GM18505 (cell line): ENCODE measurements at regions not wholly inside any gene's neighbourhood (a gene's known extent, or its start where the extent isn't known, plus 50 kb on each side); places are given as distances from the start of the nearest gene placed in this dataset.
"Not testable (repeated sequence)": the region's sequence is repeated elsewhere in the genome, so short reads cannot be mapped to it uniquely, and the experiment has no call there.

Experiments used
- ATAC-seq: cut with Tn5 transposase; IDR thresholded peaks from one replicate; pipeline ENCODE4 v1.9.1; 2021; ENCODE audit not compliant: unreplicated experiment
- POLR2A ChIP-seq: IDR thresholded peaks from 4 replicates; pipeline ENCODE4 v1.6.1; 2011; ENCODE audit warnings: borderline replicate concordance; ENCODE audit not compliant: insufficient read depth, insufficient read length; ENCODE audit errors: extremely low read depth

DNA sequence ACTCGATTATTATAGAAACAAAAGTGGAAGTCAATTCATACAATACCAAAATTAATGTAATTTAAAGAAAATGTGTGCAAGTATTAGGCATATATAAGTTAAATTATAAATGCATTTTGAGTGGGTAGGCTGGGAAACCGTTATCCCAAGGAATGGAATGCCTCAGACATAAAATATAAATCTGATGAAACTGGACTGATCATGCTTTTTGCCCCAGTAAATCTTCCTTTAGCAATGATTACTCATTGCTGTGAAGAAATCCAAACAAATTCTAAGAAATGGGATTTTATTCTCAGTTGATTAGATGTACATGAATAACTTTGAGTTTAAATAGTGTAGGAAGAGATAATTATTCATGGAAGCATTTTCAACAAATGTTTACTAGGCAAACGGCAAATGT lies 185.5 kb upstream of the KCNMB2 start:
- no peak for ATAC-seq
- TF ChIP-seq POLR2A = no peak

DNA sequence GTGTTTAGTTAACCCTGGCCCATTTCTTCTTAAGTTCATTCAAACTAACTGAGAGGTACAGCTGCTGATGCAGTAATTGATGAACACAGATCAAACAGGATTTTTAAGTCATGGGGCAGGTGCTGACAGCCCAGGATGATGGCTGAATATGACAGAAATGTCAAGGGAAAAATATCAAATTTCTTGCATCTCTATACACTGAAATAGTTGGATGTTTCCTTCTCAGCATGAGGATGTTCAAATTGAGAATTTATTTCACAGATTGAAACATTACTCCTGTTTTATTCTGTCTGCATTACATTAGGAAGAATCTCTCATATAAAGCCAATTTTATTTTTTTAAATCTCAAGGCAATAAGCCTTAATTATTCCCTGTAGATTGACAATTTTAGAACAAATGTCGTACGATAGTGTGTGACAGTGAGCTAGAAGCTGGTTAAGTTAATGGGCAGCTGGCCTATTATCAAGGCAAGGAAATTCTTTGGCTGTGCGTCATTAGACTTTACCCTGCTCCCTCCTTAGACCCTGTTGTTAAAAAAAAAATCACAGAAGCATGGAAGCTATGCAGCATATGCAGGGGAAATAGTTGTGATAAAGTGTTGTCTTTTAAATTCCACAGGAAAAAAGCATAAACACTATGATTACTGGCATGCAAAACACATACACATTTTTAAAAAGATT lies 183.8 kb upstream of the KCNMB2 start:
- ATAC-seq = no peak
- TF ChIP-seq POLR2A = no peak

DNA sequence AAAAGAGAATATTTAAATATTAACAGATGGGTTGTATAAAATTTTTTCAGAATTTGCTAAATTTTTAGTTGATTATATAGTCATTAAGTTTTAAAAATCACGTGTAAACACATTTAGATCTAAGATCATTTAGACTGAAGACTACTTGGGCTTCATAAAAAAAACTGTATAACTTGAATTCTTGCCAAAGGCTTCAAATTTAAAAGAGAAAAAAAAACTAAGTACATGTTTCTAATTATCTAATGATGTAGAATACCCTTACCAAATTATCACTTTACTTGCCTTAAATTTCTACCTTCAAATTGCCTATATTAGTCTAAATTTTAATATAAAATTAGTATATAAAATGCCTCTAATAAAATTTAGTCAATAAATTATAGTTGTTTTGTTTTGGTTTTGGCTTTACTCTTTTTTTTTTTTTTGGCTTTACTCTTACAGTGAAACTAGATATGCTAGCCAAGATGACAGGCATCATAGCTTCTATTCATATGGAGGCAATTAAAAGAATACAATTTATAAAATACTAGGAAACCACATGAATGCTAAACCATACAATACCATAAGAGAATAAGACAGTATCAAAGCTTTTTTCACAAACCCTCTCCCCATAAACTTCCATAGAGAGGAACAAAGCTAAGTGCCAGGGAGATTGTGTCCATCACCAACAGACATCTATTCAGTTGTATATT lies 183.1 kb upstream of the KCNMB2 start:
- no peak for ATAC-seq
- TF ChIP-seq POLR2A = no peak

DNA sequence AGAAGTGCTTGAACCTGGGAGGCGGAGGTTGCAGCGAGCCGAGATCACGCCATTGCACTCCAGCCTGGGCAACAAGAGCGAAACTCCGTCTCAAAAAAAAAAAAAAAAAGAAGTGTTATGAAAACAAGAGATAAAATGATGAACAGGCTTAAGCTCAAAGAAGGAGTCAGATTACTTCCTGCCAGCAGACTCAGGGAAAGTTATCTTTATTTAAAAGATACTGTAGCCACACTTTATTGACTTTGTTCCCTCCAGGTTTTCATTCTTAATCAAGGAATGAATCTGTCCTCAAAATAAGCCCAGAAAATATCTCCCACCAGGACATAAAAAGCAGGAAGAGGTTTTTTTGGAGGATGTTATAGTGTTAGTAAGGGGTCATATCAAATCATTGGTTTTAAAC lies 176.5 kb upstream of the KCNMB2 start:
- ATAC-seq = no peak
- no peak for TF ChIP-seq POLR2A

DNA sequence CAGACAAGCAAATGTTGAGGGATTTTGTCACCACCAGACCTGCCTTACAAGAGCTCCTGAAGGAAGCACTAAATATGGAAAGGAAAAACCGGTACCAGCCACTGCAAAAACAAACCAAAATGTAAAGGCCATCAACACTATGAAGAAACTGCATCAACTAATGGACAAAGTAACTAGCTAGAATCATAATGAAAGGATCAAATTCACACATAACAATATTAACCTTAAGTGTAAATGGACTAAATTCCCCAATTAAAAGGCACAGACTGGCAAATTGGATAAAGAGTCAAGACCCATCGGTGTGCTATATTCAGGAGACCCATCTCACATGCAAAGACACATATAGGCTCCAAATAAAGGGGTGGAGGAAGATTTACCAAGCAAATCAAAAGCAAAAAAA lies 173.2 kb upstream of the KCNMB2 start:
- ATAC-seq = not testable (repeated sequence)

DNA sequence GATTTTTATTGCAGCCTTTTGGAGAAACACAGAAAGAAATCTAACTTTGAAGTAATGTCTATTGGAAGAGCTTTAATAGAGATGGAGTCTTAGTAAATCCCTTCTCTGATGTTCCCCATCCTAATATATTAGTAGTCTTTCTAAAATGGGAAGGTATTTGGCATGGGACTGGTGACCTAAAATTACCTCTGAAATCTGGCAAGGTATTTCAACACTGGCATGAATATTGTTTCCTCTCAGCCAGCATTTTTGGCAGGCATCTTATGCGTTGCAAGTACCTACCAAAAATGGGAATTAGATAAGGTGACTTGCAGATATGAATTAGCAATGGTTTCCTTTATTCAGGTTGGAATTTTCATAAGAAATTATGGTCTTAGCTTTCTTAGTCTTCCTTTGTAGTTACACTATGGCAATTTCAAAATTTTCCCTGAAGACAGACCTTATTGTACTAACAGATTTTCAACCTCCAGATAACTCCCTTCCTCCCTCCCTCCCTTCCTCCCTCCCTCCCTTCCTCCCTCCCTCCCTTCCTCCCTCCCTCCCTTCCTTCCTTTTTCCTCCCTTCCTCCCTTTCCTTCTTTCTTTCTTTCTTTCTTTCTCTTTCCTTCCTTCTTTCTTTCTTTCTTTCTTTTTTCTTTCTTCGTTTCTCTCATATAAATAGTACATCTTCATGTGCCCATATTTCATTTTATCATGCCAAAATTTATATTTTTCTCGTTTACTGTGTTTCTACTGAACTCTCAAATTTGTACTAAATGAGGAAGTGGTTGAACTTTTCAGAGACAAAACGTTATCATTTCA lies 168.2 kb upstream of the KCNMB2 start:
- no peak for TF ChIP-seq POLR2A
- no peak for ATAC-seq

DNA sequence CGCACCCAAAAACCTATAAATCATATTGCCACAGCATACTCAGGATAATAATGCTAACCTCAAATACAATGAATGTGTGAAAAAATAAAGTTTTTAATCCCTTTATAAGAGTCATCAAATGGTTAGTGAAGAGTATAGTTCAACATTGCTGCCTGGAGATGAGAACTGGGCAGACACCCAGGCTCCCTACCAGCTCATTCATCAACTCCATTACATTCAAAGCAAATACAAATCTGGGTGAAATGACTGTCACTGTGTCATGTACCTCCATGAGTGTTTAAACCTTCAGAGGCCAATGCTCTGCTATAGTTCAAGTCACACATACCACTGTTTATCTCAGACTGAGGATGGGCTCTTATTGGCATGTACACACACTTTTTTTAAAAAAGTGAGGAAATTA lies 167.2 kb upstream of the KCNMB2 start:
- no peak for ATAC-seq
- TF ChIP-seq POLR2A = no peak

DNA sequence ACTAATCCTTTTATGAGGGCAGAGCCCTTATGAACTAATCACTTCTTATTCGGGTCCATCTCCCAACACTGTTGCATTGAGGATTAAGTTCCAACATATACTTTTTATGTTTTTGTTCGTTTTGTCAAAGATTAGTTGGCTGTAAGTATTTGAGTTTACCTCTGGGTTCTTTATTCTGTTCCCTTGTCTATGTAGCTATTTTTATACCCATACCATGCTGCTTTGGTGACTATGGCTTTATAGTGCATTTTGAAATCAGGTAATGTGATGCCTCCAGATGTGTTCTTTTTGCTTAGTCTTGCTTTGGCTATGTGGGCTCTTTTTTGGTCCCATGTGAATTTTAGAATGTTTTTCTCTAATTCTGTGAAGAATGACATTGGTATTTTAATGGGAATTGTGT lies 166.4 kb upstream of the KCNMB2 start:
- no peak for ATAC-seq

DNA sequence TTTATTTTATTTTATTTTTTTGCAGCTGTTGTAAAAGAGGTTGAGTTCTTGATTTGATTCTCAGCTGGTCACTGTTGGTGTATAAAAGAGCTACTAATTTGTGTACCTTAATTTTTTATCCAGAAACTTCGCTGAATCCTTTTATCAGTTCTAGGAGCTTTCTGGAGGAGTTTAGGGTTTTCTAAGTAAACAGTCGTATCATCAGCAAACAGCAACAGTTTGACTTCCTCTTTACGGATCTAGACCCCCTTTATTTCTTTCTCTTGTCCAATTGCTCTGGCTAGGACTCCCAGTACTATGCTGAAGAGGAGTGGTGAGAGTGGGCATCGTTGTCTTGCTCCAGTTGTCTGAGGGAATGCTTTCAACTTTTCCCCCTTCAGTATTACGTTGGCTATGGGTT lies 165.8 kb upstream of the KCNMB2 start:
- no peak for ATAC-seq
- TF ChIP-seq POLR2A = no peak

More for the DNA sequence above, 166.4 kb upstream of the KCNMB2 start:
- no peak for TF ChIP-seq POLR2A

DNA sequence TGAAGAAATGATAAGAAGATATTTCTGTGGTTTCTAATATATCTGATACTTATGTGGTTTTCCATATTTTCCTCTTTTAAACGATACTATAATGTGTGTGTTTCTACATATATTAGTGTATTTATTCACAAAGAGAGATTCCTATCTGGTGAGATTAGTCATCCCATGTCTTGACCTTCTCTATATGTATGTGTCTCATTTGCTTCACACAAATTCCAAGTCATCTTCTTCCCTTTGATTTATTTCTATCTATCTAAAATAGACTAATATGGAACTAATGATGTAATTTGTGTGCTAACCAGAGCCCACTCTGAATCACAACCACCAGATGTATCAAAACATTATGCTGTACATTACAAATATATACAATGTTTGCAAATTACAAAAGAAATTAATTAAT lies 154.7 kb upstream of the KCNMB2 start:
- no peak for TF ChIP-seq POLR2A
- no peak for ATAC-seq

DNA sequence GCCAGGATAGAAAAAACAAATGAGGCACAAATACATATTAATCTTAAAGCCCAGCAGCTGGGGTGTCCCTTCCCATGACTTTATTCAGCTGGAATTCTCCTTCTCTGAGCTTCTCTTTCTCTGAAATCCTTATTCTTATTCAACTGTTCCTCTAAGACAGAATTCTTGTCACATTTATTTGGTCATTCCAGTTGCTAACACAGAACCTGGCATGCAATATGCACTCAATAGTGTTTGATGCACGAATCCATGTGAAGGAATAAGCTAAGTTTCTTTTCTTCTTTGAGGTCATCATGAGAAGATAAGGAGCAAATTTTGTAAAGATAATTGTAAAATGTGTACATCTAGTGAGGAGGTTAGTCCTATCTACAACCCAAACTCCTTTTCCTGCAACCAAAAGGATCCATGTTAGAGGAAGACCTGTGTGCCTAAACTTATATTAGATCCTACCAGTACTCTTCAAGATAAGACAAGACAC lies 154.2 kb upstream of the KCNMB2 start:
- TF ChIP-seq POLR2A = no peak
- ATAC-seq = no peak

DNA sequence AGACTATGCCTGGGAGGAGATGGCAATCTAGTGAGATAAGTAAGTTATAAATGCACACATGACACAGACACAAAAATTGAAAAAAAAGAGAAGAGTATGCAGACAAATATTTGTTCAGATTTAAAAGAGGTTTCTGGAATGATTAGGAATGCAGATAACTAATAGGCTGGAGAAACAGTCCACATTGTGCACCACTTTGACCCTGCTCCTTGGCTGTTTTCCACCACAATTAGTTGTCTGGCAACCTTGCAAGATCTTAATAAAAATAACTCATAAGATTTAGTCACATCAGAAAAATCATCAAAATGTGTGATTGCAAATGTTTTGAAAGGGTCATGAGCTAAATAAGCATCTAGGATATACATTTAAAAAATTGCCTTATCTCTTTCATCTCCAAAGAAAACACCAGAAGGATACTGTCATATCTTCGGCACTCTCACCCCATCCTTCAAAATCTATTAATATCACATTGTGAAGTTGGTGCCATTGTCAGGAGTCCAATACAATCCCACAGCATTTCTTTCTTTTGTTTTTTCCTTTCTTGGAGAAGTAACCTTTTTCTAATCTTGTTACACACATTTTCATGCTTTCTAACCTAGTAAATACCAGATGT lies 153.7 kb upstream of the KCNMB2 start:
- TF ChIP-seq POLR2A = no peak
- ATAC-seq = no peak
